ENCODE measurements at regions not wholly inside any gene's neighbourhood (a gene's known extent, or its start where the extent isn't known, plus 50 kb on each side); places are given as distances from the start of the nearest gene placed in this dataset.

DNA sequence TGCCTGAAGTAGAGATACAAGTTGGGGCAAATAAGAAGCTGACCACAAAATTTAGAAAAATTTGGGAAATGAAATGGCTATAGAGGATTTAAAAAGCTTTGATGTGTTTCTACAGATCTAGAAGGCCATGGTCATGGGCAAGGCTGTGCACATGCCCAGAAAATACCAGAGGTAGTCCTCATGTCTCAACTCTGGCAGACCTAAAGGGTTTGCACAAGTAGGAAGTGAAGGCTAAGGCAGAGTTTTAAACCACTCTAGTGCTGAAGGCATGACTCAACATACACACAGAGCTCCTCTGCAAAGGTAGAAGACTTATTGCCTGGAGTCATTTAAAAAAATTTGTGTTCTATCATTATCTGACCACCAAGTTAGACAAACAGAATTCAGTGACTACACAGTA is 364.6 kb downstream of the CCSER2 start:
- Histone ChIP-seq H3K9me3 (ENCODE audit: low read depth, low read length, poor library complexity, severe bottlenecking) (no peaks in the 10 kb centered on the region), H3K36me3 (ENCODE audit: insufficient read depth, low read length, poor library complexity, severe bottlenecking) (no peaks in the 10 kb centered on the region), H3K27me3 (replicated peaks; ENCODE audit: insufficient read depth, low read depth, low read length, poor library complexity) (peaks cover 54% of the 10 kb centered on the region), H3K27ac (ENCODE audit: low read depth, low read length, poor library complexity, severe bottlenecking) (no peak overlapping the region), H3K4me3 (ENCODE audit: low read depth, low read length, poor library complexity, severe bottlenecking) (no peak overlapping the region), H3K4me1 (ENCODE audit: insufficient read depth, low read length, poor library complexity, severe bottlenecking) (no peaks in the 10 kb centered on the region)
- intact Hi-C loops (cut with micrococcal nuclease; ENCODE audit: unreplicated experiment), result no loop called here
- no peak for TF ChIP-seq EZH2 (IDR thresholded peaks at IDR 0.05; ENCODE audit: borderline replicate concordance, low read depth, low read length, poor library complexity, severe bottlenecking)
- TF ChIP-seq, protein P1, sequence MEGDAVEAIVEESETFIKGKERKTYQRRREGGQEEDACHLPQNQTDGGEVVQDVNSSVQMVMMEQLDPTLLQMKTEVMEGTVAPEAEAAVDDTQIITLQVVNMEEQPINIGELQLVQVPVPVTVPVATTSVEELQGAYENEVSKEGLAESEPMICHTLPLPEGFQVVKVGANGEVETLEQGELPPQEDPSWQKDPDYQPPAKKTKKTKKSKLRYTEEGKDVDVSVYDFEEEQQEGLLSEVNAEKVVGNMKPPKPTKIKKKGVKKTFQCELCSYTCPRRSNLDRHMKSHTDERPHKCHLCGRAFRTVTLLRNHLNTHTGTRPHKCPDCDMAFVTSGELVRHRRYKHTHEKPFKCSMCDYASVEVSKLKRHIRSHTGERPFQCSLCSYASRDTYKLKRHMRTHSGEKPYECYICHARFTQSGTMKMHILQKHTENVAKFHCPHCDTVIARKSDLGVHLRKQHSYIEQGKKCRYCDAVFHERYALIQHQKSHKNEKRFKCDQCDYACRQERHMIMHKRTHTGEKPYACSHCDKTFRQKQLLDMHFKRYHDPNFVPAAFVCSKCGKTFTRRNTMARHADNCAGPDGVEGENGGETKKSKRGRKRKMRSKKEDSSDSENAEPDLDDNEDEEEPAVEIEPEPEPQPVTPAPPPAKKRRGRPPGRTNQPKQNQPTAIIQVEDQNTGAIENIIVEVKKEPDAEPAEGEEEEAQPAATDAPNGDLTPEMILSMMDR (conservative IDR thresholded peaks at IDR 0.05; ENCODE audit: low read depth, low read length), result no peak
- ChIA-PET POLR2A (ENCODE audit: low non-redundant PET) (no interaction called here), CTCF (no interaction called here)
- no peak for DNase-seq (ENCODE audit: low spot score)
- no TSS peak for BruUV-seq (replicated peaks)

DNA sequence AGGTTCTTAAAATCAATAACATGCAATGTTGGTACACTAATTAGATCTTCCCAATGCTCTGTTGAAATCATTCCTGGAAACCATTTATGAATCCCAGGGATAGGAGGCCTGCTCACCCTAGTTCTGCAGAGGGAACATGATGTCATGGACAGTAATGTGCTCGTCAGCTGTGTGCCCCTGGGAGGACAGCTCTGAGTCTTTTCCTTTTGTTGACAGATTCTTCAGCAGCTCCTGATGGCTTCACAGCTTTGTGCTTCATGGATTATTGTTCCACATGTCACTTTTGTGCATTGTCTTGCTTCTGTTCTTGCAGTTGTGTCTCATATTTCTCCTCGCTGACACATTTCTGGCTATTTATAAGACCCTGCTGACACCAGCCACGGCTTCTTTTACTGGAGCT is 367.5 kb downstream of the CCSER2 start:
- no peaks in the 10 kb centered on the region for H3K36me3 ChIP-seq (ENCODE audit: insufficient read depth, low read length, poor library complexity, severe bottlenecking)
- intact Hi-C loops (cut with micrococcal nuclease; ENCODE audit: unreplicated experiment), result no loop called here
- no peak for TF ChIP-seq EZH2 (IDR thresholded peaks at IDR 0.05; ENCODE audit: borderline replicate concordance, low read depth, low read length, poor library complexity, severe bottlenecking)
- TF ChIP-seq, protein P1 (conservative IDR thresholded peaks at IDR 0.05; ENCODE audit: low read depth, low read length), result no peak
- no peaks in the 10 kb centered on the region for H3K9me3 ChIP-seq (ENCODE audit: low read depth, low read length, poor library complexity, severe bottlenecking)
- peaks cover 44% of the 10 kb centered on the region for H3K27me3 ChIP-seq (replicated peaks; ENCODE audit: insufficient read depth, low read depth, low read length, poor library complexity)
- ChIA-PET CTCF (no interaction called here), POLR2A (ENCODE audit: low non-redundant PET) (no interaction called here)
- H3K4me3 ChIP-seq (ENCODE audit: low read depth, low read length, poor library complexity, severe bottlenecking), result no peak overlapping the region
- no TSS peak for BruUV-seq (replicated peaks)
- no peaks in the 10 kb centered on the region for H3K4me1 ChIP-seq (ENCODE audit: insufficient read depth, low read length, poor library complexity, severe bottlenecking)
- H3K27ac ChIP-seq (ENCODE audit: low read depth, low read length, poor library complexity, severe bottlenecking), result no peak overlapping the region
- DNase-seq (ENCODE audit: low spot score), result no peak

DNA sequence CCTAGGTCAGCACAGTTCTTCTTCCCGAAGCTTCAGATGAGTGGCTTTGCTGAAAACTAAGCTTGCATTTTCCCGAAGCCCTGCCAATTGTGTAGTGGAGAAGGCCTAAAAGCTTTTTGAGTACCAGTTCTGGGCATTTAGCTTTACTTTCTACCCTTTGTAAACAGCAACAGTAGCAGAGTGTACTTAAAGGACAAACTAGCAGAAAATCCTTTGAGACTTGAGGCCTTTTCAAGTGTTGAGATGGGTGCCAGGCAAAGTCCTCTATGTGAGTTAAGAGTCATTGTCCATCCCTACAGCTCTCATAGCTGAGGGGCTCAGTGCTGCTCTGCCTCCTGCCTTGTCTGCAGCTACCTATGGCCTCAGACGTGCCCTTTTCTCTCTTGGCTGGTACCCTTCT is 368.2 kb downstream of the CCSER2 start:
- no peak overlapping the region for H3K27ac ChIP-seq (ENCODE audit: low read depth, low read length, poor library complexity, severe bottlenecking)
- ChIA-PET POLR2A (ENCODE audit: low non-redundant PET) (no interaction called here), CTCF (interaction anchor here (0.7 kb wide), 1 partner anchor 211 kb away, joined by 3 read pairs; no protein-coding TSS in a partner anchor)
- H3K36me3 ChIP-seq (ENCODE audit: insufficient read depth, low read length, poor library complexity, severe bottlenecking), result no peaks in the 10 kb centered on the region
- no peak for DNase-seq (ENCODE audit: low spot score)
- H3K27me3 ChIP-seq (replicated peaks; ENCODE audit: insufficient read depth, low read depth, low read length, poor library complexity), result peaks cover 37% of the 10 kb centered on the region
- H3K4me1 ChIP-seq (ENCODE audit: insufficient read depth, low read length, poor library complexity, severe bottlenecking), result no peaks in the 10 kb centered on the region
- no TSS peak for BruUV-seq (replicated peaks)
- intact Hi-C loops (cut with micrococcal nuclease; ENCODE audit: unreplicated experiment), result no loop called here
- TF ChIP-seq, protein P1 (conservative IDR thresholded peaks at IDR 0.05; ENCODE audit: low read depth, low read length), result no peak
- no peak for TF ChIP-seq EZH2 (IDR thresholded peaks at IDR 0.05; ENCODE audit: borderline replicate concordance, low read depth, low read length, poor library complexity, severe bottlenecking)
- no peak overlapping the region for H3K4me3 ChIP-seq (ENCODE audit: low read depth, low read length, poor library complexity, severe bottlenecking)
- H3K9me3 ChIP-seq (ENCODE audit: low read depth, low read length, poor library complexity, severe bottlenecking), result no peaks in the 10 kb centered on the region
